ENCODE measurements at regions not wholly inside any gene's neighbourhood (a gene's known extent, or its start where the extent isn't known, plus 50 kb on each side); places are given as distances from the start of the nearest gene placed in this dataset.
A peak's percentile ranks its signal among the peaks of the same experiment; 100 is the strongest.

GRCh38 chr13:110097013-110097412 lies 209.9 kb downstream of the COL4A1 start:
- H3K36me3 ChIP-seq (ENCODE audit: low read depth, missing control alignments): no peaks in the 10 kb centered on the region
- H3K4me3 ChIP-seq: no peak overlapping the region
- H3K4me1 ChIP-seq: no peaks in the 10 kb centered on the region
- WGBS, 2 donors: 93 to 94% methylated on average over 5 of the region's 5 CpGs
- no peak for DNase-seq
- TF ChIP-seq POLR2A (IDR thresholded peaks at IDR 0.05): no peak
- TF ChIP-seq, protein P1, sequence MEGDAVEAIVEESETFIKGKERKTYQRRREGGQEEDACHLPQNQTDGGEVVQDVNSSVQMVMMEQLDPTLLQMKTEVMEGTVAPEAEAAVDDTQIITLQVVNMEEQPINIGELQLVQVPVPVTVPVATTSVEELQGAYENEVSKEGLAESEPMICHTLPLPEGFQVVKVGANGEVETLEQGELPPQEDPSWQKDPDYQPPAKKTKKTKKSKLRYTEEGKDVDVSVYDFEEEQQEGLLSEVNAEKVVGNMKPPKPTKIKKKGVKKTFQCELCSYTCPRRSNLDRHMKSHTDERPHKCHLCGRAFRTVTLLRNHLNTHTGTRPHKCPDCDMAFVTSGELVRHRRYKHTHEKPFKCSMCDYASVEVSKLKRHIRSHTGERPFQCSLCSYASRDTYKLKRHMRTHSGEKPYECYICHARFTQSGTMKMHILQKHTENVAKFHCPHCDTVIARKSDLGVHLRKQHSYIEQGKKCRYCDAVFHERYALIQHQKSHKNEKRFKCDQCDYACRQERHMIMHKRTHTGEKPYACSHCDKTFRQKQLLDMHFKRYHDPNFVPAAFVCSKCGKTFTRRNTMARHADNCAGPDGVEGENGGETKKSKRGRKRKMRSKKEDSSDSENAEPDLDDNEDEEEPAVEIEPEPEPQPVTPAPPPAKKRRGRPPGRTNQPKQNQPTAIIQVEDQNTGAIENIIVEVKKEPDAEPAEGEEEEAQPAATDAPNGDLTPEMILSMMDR (IDR thresholded peaks at IDR 0.05): no peak
- no peaks in the 10 kb centered on the region for H3K27me3 ChIP-seq
- no peak overlapping the region for H3K27ac ChIP-seq
- H3K9me3 ChIP-seq: no peaks in the 10 kb centered on the region
- intact Hi-C loops (cut with DNase I; ENCODE audit: low total_unique reads): no loop called here

DNA sequence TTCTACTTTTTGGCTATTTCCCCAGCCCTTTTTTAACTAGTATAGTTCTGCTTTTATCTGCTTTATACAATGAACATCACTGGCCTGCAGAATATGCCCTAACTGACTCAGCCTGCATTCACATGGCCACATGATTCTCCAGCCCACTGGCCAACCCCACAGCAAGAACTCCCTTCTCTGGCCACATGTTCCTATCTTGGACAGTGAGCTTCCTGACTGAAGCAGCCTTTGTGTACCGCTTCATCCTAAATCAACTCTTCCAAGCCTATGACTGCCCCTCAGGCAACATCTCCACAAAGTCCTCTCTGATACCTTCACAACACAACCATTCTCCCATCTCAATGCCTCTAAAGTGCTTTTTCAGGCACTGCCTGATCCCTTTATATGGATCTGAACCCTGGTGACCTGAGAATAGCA lies 214.1 kb downstream of the COL4A1 start:
- H3K9me3 ChIP-seq: no peaks in the 10 kb centered on the region
- intact Hi-C loops (cut with DNase I; ENCODE audit: low total_unique reads): no loop called here
- no peak for TF ChIP-seq POLR2A (IDR thresholded peaks at IDR 0.05)
- TF ChIP-seq, protein P1 (IDR thresholded peaks at IDR 0.05): no peak
- no peak overlapping the region for H3K4me3 ChIP-seq
- no peak for DNase-seq
- 97 to 100% methylated on average over 1 of the region's 1 CpG for WGBS, 2 donors
- no peaks in the 10 kb centered on the region for H3K27me3 ChIP-seq
- no peak overlapping the region for H3K27ac ChIP-seq
- no peaks in the 10 kb centered on the region for H3K4me1 ChIP-seq
- no peaks in the 10 kb centered on the region for H3K36me3 ChIP-seq (ENCODE audit: low read depth, missing control alignments)

GRCh38 chr13:110089815-110090214 lies 217.1 kb downstream of the COL4A1 start:
- Histone ChIP-seq H3K27me3 (no peaks in the 10 kb centered on the region), H3K36me3 (ENCODE audit: low read depth, missing control alignments) (no peaks in the 10 kb centered on the region), H3K4me1 (no peaks in the 10 kb centered on the region), H3K27ac (no peak overlapping the region), H3K9me3 (no peaks in the 10 kb centered on the region), H3K4me3 (no peak overlapping the region)
- WGBS, 2 donors: 81 to 82% methylated on average over 4 of the region's 4 CpGs
- intact Hi-C loops (cut with DNase I; ENCODE audit: low total_unique reads): no loop called here
- no peak for DNase-seq
- no peak for TF ChIP-seq POLR2A (IDR thresholded peaks at IDR 0.05)
- TF ChIP-seq, protein P1 (IDR thresholded peaks at IDR 0.05): peak in 2 of 3 experiments; percentile 27 to 37

DNA sequence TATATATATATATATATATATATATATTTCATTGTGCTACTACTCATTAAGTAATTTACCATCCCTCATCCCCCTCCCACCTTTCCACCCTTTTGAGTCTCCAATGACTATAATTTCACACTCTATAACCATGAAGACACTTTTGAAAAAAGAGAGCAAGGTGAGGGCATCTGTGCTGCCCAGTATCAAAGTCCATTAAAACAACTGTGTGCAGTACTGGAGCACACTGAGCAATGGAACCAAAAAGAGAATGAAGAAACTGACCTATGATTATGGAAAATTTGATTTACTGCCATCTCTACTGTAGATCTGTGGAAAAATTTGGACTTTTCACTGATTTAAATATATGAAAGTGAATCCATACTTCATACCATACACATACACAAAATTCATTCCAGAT lies 217.9 kb downstream of the COL4A1 start:
- no peaks in the 10 kb centered on the region for H3K27me3 ChIP-seq
- H3K36me3 ChIP-seq (ENCODE audit: low read depth, missing control alignments): no peaks in the 10 kb centered on the region
- no peak for DNase-seq
- TF ChIP-seq, protein P1 (IDR thresholded peaks at IDR 0.05): no peak
- no peak for TF ChIP-seq POLR2A (IDR thresholded peaks at IDR 0.05)
- no peaks in the 10 kb centered on the region for H3K9me3 ChIP-seq
- intact Hi-C loops (cut with DNase I; ENCODE audit: low total_unique reads): no loop called here
- H3K4me3 ChIP-seq: no peak overlapping the region
- no peak overlapping the region for H3K27ac ChIP-seq
- H3K4me1 ChIP-seq: no peaks in the 10 kb centered on the region

DNA sequence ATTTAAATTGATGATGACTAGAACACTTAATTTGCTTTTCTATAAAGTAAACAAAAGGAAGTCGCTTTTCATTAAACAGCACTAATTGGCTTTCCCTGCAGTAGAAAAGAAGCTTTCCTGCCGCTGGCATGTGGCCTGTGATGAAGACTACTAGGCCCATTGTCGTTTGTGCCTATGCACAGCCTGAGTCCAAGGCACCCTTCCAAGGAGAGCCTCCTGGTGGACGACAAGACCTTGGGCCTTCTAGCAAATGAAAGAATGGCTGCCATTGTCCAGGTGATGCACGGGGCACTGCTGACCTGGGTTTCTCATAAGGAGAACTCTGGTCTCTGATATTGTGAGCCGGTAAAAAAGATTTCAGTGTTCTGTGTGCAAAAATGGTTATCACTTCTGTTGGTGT lies 233.0 kb downstream of the COL4A1 start:
- no peaks in the 10 kb centered on the region for H3K27me3 ChIP-seq
- no peak for DNase-seq
- no peaks in the 10 kb centered on the region for H3K9me3 ChIP-seq
- H3K36me3 ChIP-seq (ENCODE audit: low read depth, missing control alignments): no peaks in the 10 kb centered on the region
- H3K27ac ChIP-seq: no peak overlapping the region
- H3K4me1 ChIP-seq: no peaks in the 10 kb centered on the region
- TF ChIP-seq, protein P1 (IDR thresholded peaks at IDR 0.05): no peak
- TF ChIP-seq POLR2A (IDR thresholded peaks at IDR 0.05): no peak
- 79 to 81% methylated on average over 6 of the region's 6 CpGs for WGBS, 2 donors
- H3K4me3 ChIP-seq: no peak overlapping the region
- intact Hi-C loops (cut with DNase I; ENCODE audit: low total_unique reads): no loop called here
